SK-N-SH treated with all-trans-retinoic acid at 6 μM for 48 hours (cell line): ENCODE measurements at regions not wholly inside any gene's neighbourhood (a gene's known extent, or its start where the extent isn't known, plus 50 kb on each side); places are given as distances from the start of the nearest gene placed in this dataset.

Experiments used
- ATAC-seq: fragments of 200-7000 bp; cut with Tn5 transposase; 3 replicates; pipeline ENCODE4 v1.9.1; 2020; ENCODE audit warnings: mild to moderate bottlenecking, moderate library complexity
- ARNTL ChIP-seq: fragments of 450-650 bp; formaldehyde crosslinking; IDR thresholded peaks from 2 replicates; pipeline ENCODE4 v1.5.0; 2020; ENCODE audit warnings: low read depth, mild to moderate bottlenecking, moderate library complexity, borderline replicate concordance
- BACH2 ChIP-seq: fragments of 250-450 bp; sonication (Bioruptor Pico); IDR thresholded peaks from 2 replicates; pipeline ENCODE4 v1.9.0; 2021; ENCODE audit warnings: mild to moderate bottlenecking, borderline replicate concordance
- CREB5 ChIP-seq: fragments of 250-450 bp; sonication (Bioruptor Pico); IDR thresholded peaks from 2 replicates; pipeline ENCODE4 v1.5.1; 2020; ENCODE audit warnings: low read depth, mild to moderate bottlenecking, moderate library complexity
- CSDC2 ChIP-seq: fragments of 250-450 bp; sonication (Bioruptor Pico); IDR thresholded peaks from 2 replicates; pipeline ENCODE4 v1.5.0; 2020; ENCODE audit warnings: mild to moderate bottlenecking, moderate library complexity
- CSRNP3 ChIP-seq: fragments of 250-450 bp; sonication (Bioruptor Pico); IDR thresholded peaks from 2 replicates; pipeline ENCODE4 v1.5.1; 2021; ENCODE audit warnings: mild to moderate bottlenecking, moderate library complexity
- ESRRG ChIP-seq: fragments of 250-450 bp; sonication (Bioruptor Pico); IDR thresholded peaks from 2 replicates; pipeline ENCODE4 v1.6.1; 2021; ENCODE audit warnings: mild to moderate bottlenecking
- GLIS3 ChIP-seq: fragments of 250-450 bp; sonication (Bioruptor Pico); IDR thresholded peaks from 2 replicates; pipeline ENCODE4 v1.5.0; 2020; ENCODE audit warnings: mild to moderate bottlenecking, moderate library complexity
- ISL1 ChIP-seq: fragments of 250-450 bp; sonication (Bioruptor Pico); IDR thresholded peaks from 2 replicates; pipeline ENCODE4 v2.1.2; 2022; ENCODE audit warnings: mild to moderate bottlenecking, moderate library complexity
- OSR1 ChIP-seq: fragments of 250-450 bp; sonication (Bioruptor Pico); IDR thresholded peaks from 2 replicates; pipeline ENCODE4 v1.8.0; 2022; ENCODE audit warnings: moderate library complexity, mild to moderate bottlenecking, inconsistent platforms
- PATZ1 ChIP-seq: fragments of 250-450 bp; sonication (Bioruptor Pico); IDR thresholded peaks from 2 replicates; pipeline ENCODE4 v1.8.0; 2020; ENCODE audit warnings: mild to moderate bottlenecking, moderate library complexity, borderline replicate concordance
- POU6F1 ChIP-seq: fragments of 250-450 bp; sonication (Bioruptor Pico); IDR thresholded peaks from 2 replicates; pipeline ENCODE4 v1.8.0; 2021; ENCODE audit warnings: low read depth, mild to moderate bottlenecking, moderate library complexity, borderline replicate concordance
- PPARA ChIP-seq: fragments of 250-450 bp; sonication (Bioruptor Pico); IDR thresholded peaks from 2 replicates; pipeline ENCODE4 v1.5.0; 2020; ENCODE audit warnings: mild to moderate bottlenecking, borderline replicate concordance
- RARB ChIP-seq: fragments of 250-450 bp; sonication (Bioruptor Pico); IDR thresholded peaks from 2 replicates; pipeline ENCODE4 v1.8.0; 2021; ENCODE audit warnings: mild to moderate bottlenecking, moderate library complexity
- SNAI2 ChIP-seq: fragments of 250-450 bp; sonication (Bioruptor Pico); IDR thresholded peaks from 2 replicates; pipeline ENCODE4 v1.5.0; 2020; ENCODE audit warnings: mild to moderate bottlenecking, moderate library complexity
- TCF4 ChIP-seq: fragments of 250-450 bp; sonication (Bioruptor Pico); IDR thresholded peaks from 2 replicates; pipeline ENCODE4 v1.8.0; 2021; ENCODE audit warnings: mild to moderate bottlenecking, moderate library complexity, borderline replicate concordance
- TOX ChIP-seq: fragments of 250-450 bp; sonication (Bioruptor Pico); IDR thresholded peaks from 2 replicates; pipeline ENCODE4 v1.8.0; 2021; ENCODE audit warnings: mild to moderate bottlenecking, moderate library complexity, borderline replicate concordance
- TSHZ2 ChIP-seq: fragments of 250-450 bp; sonication (Bioruptor Pico); IDR thresholded peaks from 2 replicates; pipeline ENCODE4 v1.5.0; 2020; ENCODE audit warnings: mild to moderate bottlenecking, moderate library complexity
- ZC3H10 ChIP-seq: fragments of 250-450 bp; sonication (Bioruptor Pico); IDR thresholded peaks from 2 replicates; pipeline ENCODE4 v1.5.1; 2021; ENCODE audit warnings: mild to moderate bottlenecking, moderate library complexity
- ZFP3 ChIP-seq: fragments of 250-450 bp; sonication (Bioruptor Pico); IDR thresholded peaks from 2 replicates; pipeline ENCODE4 v1.5.0; 2020; ENCODE audit warnings: mild to moderate bottlenecking, moderate library complexity
- ZFP30 ChIP-seq: fragments of 450-650 bp; formaldehyde crosslinking; IDR thresholded peaks from 2 replicates; pipeline ENCODE4 v1.5.0; 2022; ENCODE audit warnings: mild to moderate bottlenecking, moderate library complexity
- ZNF565 ChIP-seq: fragments of 450-650 bp; formaldehyde crosslinking; conservative IDR thresholded peaks from 2 replicates; pipeline ENCODE4 v1.5.0; 2020; ENCODE audit warnings: low read depth, mild to moderate bottlenecking, moderate library complexity
- ZNF70 ChIP-seq: fragments of 450-650 bp; formaldehyde crosslinking; IDR thresholded peaks from 2 replicates; pipeline ENCODE4 v1.5.0; 2020; ENCODE audit warnings: mild to moderate bottlenecking, moderate library complexity
- ZNF8 ChIP-seq: fragments of 450-650 bp; formaldehyde crosslinking; IDR thresholded peaks from 2 replicates; pipeline ENCODE4 v1.5.0; 2020; ENCODE audit warnings: mild to moderate bottlenecking, moderate library complexity

- TF ChIP-seq ZNF70 (CRISPR knock-in tag) (no peak), PATZ1 (CRISPR knock-in tag) (no peak), SNAI2 (no peak), BACH2 (no peak), ESRRG (no peak), TSHZ2 (no peak), CSRNP3 (no peak), CREB5 (CRISPR knock-in tag) (no peak), ZC3H10 (no peak), POU6F1 (CRISPR knock-in tag) (no peak), OSR1 (CRISPR knock-in tag) (no peak), CSDC2 (CRISPR knock-in tag) (no peak), ZFP30 (CRISPR knock-in tag) (no peak), TCF4 (CRISPR knock-in tag) (no peak), RARB (CRISPR knock-in tag) (no peak), ISL1 (CRISPR knock-in tag) (no peak), TOX (CRISPR knock-in tag) (no peak), GLIS3 (no peak)
- no peak for ATAC-seq
Measured at GRCh38 chr3:27540231-27540630, 56.0 kb upstream of the SLC4A7 start.

GRCh38 chr3:27536491-27536890 lies 52.3 kb upstream of the SLC4A7 start:
- no peak for ATAC-seq
- TF ChIP-seq ARNTL (CRISPR knock-in tag) = no peak
- no peak for TF ChIP-seq ZNF565 (CRISPR knock-in tag)
- TF ChIP-seq ISL1 (CRISPR knock-in tag) = no peak
- TF ChIP-seq PPARA = no peak
- TF ChIP-seq ESRRG = no peak
- TF ChIP-seq ZNF70 (CRISPR knock-in tag) = no peak
- TF ChIP-seq TOX (CRISPR knock-in tag) = no peak
- TF ChIP-seq CSRNP3 = no peak
- no peak for TF ChIP-seq PATZ1 (CRISPR knock-in tag)
- TF ChIP-seq ZC3H10 = no peak
- no peak for TF ChIP-seq ZNF8 (CRISPR knock-in tag)
- no peak for TF ChIP-seq ZFP3 (CRISPR knock-in tag)
- TF ChIP-seq BACH2 = no peak
- TF ChIP-seq POU6F1 (CRISPR knock-in tag) = no peak
- no peak for TF ChIP-seq RARB (CRISPR knock-in tag)
- TF ChIP-seq GLIS3 = no peak
